Spleen (tissue), 7 donors: ENCODE measurements at regions not wholly inside any gene's neighbourhood (a gene's known extent, or its start where the extent isn't known, plus 50 kb on each side); places are given as distances from the start of the nearest gene placed in this dataset.

Experiments used
- POLR2A ChIP-seq, 3 donors: fragments of 450-650 bp; IDR thresholded peaks; one replicate each; pipeline ENCODE4 v1.5.1; 2017; ENCODE audit warnings: antibody characterized with exemption in 3 of 3, mild to moderate bottlenecking in 1 of 3
- TF ChIP-seq, protein P1 (sequence below), 11 experiments: fragments of 200-600 bp in 7 of 11; fragments of 450-650 bp in 4 of 11; sonication (generic) in 4 of 11; IDR thresholded peaks in 8 of 11; conservative IDR thresholded peaks in 3 of 11; 1 replicate in 7 of 11; 2 replicates in 4 of 11; pipeline versions ENCODE4 v1.4.0 to v1.8.0; 2016 to 2021; ENCODE audit warnings: antibody characterized with exemption in 11 of 11, inconsistent platforms in 4 of 11, mild to moderate bottlenecking in 1 of 11
- donor health status: DM: no; HTN: no; CAD: no; lungs with moderate emphysema.
- donor health status: DM: no; HTN: no; CAD: no.
- donor health status: DM: no; HTN: no; CAD: no.

DNA sequence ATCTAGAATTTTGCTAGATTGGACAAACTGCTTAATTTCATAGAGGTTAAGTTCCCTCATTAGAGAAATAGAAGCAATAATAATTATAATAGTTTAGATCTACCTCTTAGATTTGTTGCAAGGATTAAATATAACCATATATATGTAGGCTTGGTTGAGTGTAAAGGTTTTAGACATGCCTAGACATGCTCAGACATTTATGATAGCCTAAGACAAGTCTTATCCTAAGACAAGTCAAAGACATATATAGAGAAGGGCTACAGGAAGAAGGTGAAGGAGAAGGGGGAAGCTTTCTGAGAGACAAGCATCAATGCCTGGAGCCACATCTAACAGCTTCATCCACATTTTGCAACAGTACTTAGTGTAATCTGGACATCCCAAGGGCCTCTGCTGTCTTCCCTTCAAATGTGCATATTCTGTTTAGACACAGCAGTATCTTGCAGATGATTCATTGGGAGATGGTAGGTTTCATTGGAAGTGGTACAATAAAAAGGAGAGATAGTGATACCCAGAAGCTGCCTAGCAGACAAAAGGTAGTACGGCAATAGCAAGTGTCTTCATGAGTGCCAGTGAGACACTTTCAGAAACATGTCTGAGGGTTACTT lies 146.5 kb downstream of the HGF start:
- no peak for TF ChIP-seq POLR2A (IDR thresholded peaks at IDR 0.05)
- TF ChIP-seq, protein P1, sequence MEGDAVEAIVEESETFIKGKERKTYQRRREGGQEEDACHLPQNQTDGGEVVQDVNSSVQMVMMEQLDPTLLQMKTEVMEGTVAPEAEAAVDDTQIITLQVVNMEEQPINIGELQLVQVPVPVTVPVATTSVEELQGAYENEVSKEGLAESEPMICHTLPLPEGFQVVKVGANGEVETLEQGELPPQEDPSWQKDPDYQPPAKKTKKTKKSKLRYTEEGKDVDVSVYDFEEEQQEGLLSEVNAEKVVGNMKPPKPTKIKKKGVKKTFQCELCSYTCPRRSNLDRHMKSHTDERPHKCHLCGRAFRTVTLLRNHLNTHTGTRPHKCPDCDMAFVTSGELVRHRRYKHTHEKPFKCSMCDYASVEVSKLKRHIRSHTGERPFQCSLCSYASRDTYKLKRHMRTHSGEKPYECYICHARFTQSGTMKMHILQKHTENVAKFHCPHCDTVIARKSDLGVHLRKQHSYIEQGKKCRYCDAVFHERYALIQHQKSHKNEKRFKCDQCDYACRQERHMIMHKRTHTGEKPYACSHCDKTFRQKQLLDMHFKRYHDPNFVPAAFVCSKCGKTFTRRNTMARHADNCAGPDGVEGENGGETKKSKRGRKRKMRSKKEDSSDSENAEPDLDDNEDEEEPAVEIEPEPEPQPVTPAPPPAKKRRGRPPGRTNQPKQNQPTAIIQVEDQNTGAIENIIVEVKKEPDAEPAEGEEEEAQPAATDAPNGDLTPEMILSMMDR (IDR thresholded peaks at IDR 0.05 in 8 of 11, conservative IDR thresholded peaks at IDR 0.05 in 3 of 11), result no peak
